H1 (cell line): ENCODE measurements at regions not wholly inside any gene's neighbourhood (a gene's known extent, or its start where the extent isn't known, plus 50 kb on each side); places are given as distances from the start of the nearest gene placed in this dataset.

Source experiments
- BRCA1 ChIP-seq: IDR thresholded peaks from 2 replicates; pipeline ENCODE4 v1.6.1; 2012; ENCODE audit warnings: low read depth, low read length, improper control_type of control experiment
- GABPA ChIP-seq: IDR thresholded peaks from 2 replicates; pipeline ENCODE4 v1.6.1; 2011; ENCODE audit warnings: mild to moderate bottlenecking, low read length, moderate library complexity, borderline replicate concordance; ENCODE audit not compliant: insufficient read depth
- POLR2A ChIP-seq, 2 experiments: IDR thresholded peaks; 1 replicate in 1 of 2; 2 replicates in 1 of 2; pipeline ENCODE4 v1.6.1; 2011; ENCODE audit warnings: low read depth in 2 of 2, low read length in 2 of 2, mild to moderate bottlenecking in 2 of 2; ENCODE audit errors: control extremely low read depth in 1 of 2
- POLR2AphosphoS5 ChIP-seq: IDR thresholded peaks from 2 replicates; pipeline ENCODE4 v1.6.1; 2011; ENCODE audit warnings: low read depth, low read length
- RAD21 ChIP-seq, 2 experiments: IDR thresholded peaks in 1 of 2; conservative IDR thresholded peaks in 1 of 2; 2 replicates each; pipeline ENCODE4 v1.6.1; 2011; ENCODE audit warnings: low read depth in 2 of 2, low read length in 2 of 2, improper control_type of control experiment in 1 of 2, inconsistent platforms in 1 of 2, mild to moderate bottlenecking in 1 of 2, moderate library complexity in 1 of 2
- SP1 ChIP-seq: IDR thresholded peaks from 2 replicates; pipeline ENCODE4 v1.6.1; 2011; ENCODE audit warnings: low read depth, low read length
- YY1 ChIP-seq: IDR thresholded peaks from 2 replicates; pipeline ENCODE4 v1.6.1; 2011; ENCODE audit warnings: low read depth, mild to moderate bottlenecking, low read length
- ZNF274 ChIP-seq: IDR thresholded peaks from 2 replicates; pipeline ENCODE4 v1.7.0; 2012; ENCODE audit warnings: low read length, borderline replicate concordance; ENCODE audit errors: extremely low read depth
- TF ChIP-seq, protein P1 (sequence below), 3 experiments: IDR thresholded peaks; 1 replicate in 2 of 3; 2 replicates in 1 of 3; pipeline versions ENCODE4 v1.5.1 to v1.6.1; 2011; ENCODE audit warnings: low read length in 3 of 3, mild to moderate bottlenecking in 3 of 3, inconsistent platforms in 2 of 3, low read depth in 1 of 3, moderate library complexity in 1 of 3; ENCODE audit not compliant: insufficient read depth in 1 of 3; ENCODE audit errors: control extremely low read depth in 1 of 3

DNA sequence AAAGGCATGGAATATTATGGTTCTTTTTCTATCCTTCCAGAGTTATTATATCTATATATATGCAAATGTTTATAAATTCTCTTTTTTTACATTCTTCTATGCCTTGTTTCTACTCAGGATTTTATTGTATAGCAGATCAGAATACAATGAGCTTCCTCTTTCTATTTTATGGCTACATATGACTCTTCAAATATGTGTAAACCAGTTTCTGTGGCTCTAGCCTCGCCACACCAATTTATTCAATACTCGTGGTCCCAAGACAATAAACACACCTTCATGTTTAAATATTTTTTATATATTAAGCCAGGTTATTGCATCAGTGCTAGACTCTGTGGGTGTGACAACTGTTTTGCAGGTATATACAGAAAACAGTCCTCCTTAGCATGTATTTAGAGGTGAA lies 237.5 kb upstream of the MKLN1 start:
- TF ChIP-seq, protein P1, sequence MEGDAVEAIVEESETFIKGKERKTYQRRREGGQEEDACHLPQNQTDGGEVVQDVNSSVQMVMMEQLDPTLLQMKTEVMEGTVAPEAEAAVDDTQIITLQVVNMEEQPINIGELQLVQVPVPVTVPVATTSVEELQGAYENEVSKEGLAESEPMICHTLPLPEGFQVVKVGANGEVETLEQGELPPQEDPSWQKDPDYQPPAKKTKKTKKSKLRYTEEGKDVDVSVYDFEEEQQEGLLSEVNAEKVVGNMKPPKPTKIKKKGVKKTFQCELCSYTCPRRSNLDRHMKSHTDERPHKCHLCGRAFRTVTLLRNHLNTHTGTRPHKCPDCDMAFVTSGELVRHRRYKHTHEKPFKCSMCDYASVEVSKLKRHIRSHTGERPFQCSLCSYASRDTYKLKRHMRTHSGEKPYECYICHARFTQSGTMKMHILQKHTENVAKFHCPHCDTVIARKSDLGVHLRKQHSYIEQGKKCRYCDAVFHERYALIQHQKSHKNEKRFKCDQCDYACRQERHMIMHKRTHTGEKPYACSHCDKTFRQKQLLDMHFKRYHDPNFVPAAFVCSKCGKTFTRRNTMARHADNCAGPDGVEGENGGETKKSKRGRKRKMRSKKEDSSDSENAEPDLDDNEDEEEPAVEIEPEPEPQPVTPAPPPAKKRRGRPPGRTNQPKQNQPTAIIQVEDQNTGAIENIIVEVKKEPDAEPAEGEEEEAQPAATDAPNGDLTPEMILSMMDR (IDR thresholded peaks at IDR 0.05; ENCODE audit: control extremely low read depth in 1 of 3, insufficient read depth in 1 of 3, low read depth in 1 of 3, low read length in 3 of 3) = no peak
- no peak for TF ChIP-seq POLR2AphosphoS5
- TF ChIP-seq ZNF274 = no peak
- no peak for TF ChIP-seq SP1
- no peak for TF ChIP-seq YY1
- TF ChIP-seq BRCA1 = no peak
- no peak for TF ChIP-seq RAD21 (IDR thresholded peaks at IDR 0.05 in 1 of 2, conservative IDR thresholded peaks at IDR 0.05 in 1 of 2; ENCODE audit: low read depth in 2 of 2, low read length in 2 of 2)
- TF ChIP-seq POLR2A (IDR thresholded peaks at IDR 0.05; ENCODE audit: control extremely low read depth in 1 of 2, low read depth in 2 of 2, low read length in 2 of 2) = no peak
- no peak for TF ChIP-seq GABPA
